ENCODE measurements at regions not wholly inside any gene's neighbourhood (a gene's known extent, or its start where the extent isn't known, plus 50 kb on each side); places are given as distances from the start of the nearest gene placed in this dataset.

DNA sequence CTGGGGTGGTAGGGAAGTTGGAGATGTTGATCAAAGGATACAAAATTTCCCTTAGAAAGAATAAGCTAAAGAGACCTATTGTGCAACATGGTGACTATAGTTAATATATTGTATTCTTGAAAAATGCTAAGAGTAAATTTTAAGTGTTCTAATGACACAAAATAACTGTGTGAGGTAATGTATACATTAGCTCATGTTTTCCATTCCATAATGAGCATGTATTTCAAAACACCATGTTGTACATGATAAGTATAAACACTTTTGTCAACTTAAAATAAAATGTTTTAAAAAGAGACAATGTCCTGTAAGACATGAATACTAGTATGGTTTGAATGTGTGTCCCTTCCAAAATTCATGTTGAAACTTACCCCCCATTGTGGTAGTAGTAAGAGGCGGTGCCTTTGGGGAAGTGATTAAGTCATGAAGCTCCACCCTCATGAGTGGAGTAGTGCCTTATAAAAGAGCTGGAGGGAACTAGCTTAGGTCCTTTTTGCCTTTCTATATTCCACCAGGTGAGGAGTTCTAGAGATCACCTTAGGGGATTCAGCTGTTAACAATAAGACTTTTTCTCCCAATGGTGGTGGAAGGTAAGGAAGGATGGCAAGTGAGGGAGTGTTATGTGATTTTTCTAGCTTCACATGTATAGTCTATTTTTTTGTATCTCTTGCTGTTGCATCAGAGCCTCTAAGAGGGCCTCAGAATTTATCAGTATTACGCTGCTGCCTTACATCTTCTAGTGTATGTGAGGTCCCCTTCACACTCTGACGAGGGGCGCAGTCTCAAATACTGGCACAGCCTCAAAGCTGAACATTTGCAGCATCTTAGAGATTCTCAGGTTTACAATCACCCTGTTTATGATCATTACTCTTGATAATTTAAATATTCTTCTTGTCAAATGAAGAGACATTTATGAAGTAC lies 94.9 kb upstream of the NREP start:
- TF ChIP-seq CTCF (conservative IDR thresholded peaks at IDR 0.05 in 1 of 2, IDR thresholded peaks at IDR 0.05 in 1 of 2; ENCODE audit: extremely low read depth in 1 of 2, insufficient read depth in 1 of 2, low read depth in 1 of 2, low read length in 2 of 2) (no peak), EZH2 (IDR thresholded peaks at IDR 0.05; ENCODE audit: borderline replicate concordance, low read length) (no peak)
